ENCODE measurements at regions not wholly inside any gene's neighbourhood (a gene's known extent, or its start where the extent isn't known, plus 50 kb on each side); places are given as distances from the start of the nearest gene placed in this dataset.

DNA sequence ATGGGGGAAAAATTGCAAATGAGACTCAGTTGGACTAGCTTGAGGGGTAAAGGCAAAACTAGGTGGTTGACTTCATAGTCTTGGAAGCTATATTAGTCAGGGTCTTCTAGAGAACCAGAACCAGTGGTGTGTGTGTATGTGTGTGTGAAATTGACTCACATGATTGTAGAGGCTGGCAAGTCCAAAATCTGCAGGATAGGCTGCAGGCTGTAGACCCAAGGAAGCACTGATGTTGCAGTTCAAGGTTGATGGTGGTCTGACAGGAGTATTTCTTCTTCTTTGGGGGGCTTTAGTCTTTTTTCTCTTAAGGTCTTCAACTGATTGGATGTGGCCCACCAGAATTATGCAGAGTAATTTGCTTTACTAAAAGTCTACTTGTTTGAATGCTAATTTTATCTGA is 217.4 kb downstream of the MANEA start:
- no peak for TF ChIP-seq ZNF557 (CRISPR knock-in tag; IDR thresholded peaks at IDR 0.05)
- no peak for TF ChIP-seq TAF1 (CRISPR knock-in tag; IDR thresholded peaks at IDR 0.05)
- TF ChIP-seq, protein P1, sequence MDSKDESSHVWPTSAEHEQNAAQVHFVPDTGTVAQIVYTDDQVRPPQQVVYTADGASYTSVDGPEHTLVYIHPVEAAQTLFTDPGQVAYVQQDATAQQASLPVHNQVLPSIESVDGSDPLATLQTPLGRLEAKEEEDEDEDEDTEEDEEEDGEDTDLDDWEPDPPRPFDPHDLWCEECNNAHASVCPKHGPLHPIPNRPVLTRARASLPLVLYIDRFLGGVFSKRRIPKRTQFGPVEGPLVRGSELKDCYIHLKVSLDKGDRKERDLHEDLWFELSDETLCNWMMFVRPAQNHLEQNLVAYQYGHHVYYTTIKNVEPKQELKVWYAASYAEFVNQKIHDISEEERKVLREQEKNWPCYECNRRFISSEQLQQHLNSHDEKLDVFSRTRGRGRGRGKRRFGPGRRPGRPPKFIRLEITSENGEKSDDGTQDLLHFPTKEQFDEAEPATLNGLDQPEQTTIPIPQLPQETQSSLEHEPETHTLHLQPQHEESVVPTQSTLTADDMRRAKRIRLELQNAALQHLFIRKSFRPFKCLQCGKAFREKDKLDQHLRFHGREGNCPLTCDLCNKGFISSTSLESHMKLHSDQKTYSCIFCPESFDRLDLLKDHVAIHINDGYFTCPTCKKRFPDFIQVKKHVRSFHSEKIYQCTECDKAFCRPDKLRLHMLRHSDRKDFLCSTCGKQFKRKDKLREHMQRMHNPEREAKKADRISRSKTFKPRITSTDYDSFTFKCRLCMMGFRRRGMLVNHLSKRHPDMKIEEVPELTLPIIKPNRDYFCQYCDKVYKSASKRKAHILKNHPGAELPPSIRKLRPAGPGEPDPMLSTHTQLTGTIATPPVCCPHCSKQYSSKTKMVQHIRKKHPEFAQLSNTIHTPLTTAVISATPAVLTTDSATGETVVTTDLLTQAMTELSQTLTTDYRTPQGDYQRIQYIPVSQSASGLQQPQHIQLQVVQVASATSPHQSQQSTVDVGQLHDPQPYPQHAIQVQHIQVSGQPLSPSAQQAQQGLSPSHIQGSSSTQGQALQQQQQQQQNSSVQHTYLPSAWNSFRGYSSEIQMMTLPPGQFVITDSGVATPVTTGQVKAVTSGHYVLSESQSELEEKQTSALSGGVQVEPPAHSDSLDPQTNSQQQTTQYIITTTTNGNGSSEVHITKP (CRISPR knock-in tag; IDR thresholded peaks at IDR 0.05; ENCODE audit: low read depth), result no peak
- TF ChIP-seq ZNF121 (CRISPR knock-in tag; IDR thresholded peaks at IDR 0.05), result no peak

Data from HepG2 (cell line).